ENCODE measurements at regions not wholly inside any gene's neighbourhood (a gene's known extent, or its start where the extent isn't known, plus 50 kb on each side); places are given as distances from the start of the nearest gene placed in this dataset.

DNA sequence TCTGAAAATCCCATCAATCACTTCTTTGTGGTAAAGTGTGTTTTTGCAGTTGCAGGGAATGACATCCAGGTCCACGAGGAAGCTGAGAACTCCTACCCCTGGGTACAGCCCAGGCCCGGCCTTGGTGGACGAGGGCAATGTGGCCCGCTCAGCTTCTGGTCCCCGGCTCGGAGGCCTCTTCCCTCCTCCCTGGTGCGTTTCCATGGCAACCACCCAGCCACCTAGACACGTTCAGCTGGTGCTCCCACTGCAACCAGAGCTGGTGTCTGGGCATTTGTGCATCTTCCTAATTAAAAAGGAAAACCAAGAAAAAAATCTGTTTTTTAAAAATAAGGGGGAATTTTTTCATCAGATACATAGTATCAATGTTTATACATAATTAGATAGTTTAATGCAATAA is 603.6 kb upstream of the SALL3 start:
- no CpG with 5 or more reads among the region's 8 CpGs for WGBS (ENCODE audit: insufficient coverage, insufficient read length)
- no peak for DNase-seq (ENCODE audit: low read depth, low spot score)
- Histone ChIP-seq H3K4me3 (ENCODE audit: low read length) (no peak overlapping the region), H3K4me1 (ENCODE audit: control insufficient read depth, insufficient read depth, low read length) (no peaks in the 10 kb centered on the region), H3K27me3 (ENCODE audit: control insufficient read depth, insufficient read depth, low read length) (no peaks in the 10 kb centered on the region), H3K9me3 (ENCODE audit: control insufficient read depth, insufficient read depth, low read length) (no peaks in the 10 kb centered on the region), H3K27ac (ENCODE audit: low read length) (no peak overlapping the region), H3K36me3 (ENCODE audit: control insufficient read depth, insufficient read depth, low read length) (no peaks in the 10 kb centered on the region)

DNA sequence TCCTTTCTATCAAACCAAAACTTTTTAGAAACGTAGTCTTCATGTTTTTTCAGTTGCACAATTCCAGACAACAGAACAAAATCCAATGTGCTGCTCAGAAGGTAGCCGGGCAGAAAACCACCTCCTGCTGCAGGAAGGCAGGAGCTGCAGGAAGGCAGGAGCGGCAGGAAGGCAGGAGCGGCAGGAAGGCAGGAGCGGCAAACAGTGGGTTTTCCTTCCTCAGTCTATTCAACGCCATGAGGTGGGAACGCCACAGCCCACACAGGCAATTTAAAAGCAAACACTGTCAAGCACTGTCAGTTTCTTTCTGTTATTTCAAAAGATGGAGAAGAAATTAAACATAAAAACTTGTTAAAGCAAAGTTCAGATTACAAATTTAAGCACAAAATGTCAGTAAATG is 601.2 kb upstream of the SALL3 start:
- WGBS (ENCODE audit: insufficient coverage, insufficient read length) = no CpG with 5 or more reads among the region's 7 CpGs
- no peak for DNase-seq (ENCODE audit: low read depth, low spot score)
- H3K9me3 ChIP-seq (ENCODE audit: control insufficient read depth, insufficient read depth, low read length) = no peaks in the 10 kb centered on the region
- H3K4me3 ChIP-seq (ENCODE audit: low read length) = no peak overlapping the region
- H3K36me3 ChIP-seq (ENCODE audit: control insufficient read depth, insufficient read depth, low read length) = no peaks in the 10 kb centered on the region
- H3K27ac ChIP-seq (ENCODE audit: low read length) = no peak overlapping the region
- no peaks in the 10 kb centered on the region for H3K27me3 ChIP-seq (ENCODE audit: control insufficient read depth, insufficient read depth, low read length)
- no peaks in the 10 kb centered on the region for H3K4me1 ChIP-seq (ENCODE audit: control insufficient read depth, insufficient read depth, low read length)

DNA sequence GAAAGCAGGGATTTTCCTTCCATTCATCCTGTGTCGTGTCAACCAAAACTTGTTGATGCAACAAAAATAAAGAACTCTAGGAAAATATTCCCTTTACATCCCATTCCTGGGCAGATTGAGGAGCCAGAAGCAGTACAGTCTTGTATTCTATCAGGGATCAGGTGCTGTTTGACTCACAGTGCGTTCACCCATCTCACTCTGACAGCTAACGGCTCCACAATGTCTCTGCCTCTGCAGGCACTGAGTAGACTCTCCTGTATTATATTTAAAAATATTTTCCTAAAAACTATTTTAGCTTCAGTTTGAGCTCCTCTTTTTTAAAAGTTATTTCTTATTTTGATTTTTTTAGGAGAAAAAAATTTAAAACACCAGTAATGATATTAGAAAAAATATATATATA is 600.6 kb upstream of the SALL3 start:
- H3K4me3 ChIP-seq (ENCODE audit: low read length) = no peak overlapping the region
- no peaks in the 10 kb centered on the region for H3K36me3 ChIP-seq (ENCODE audit: control insufficient read depth, insufficient read depth, low read length)
- H3K4me1 ChIP-seq (ENCODE audit: control insufficient read depth, insufficient read depth, low read length) = no peaks in the 10 kb centered on the region
- H3K27ac ChIP-seq (ENCODE audit: low read length) = no peak overlapping the region
- no peak for DNase-seq (ENCODE audit: low read depth, low spot score)
- WGBS (ENCODE audit: insufficient coverage, insufficient read length) = no CpG with 5 or more reads among the region's 3 CpGs
- H3K9me3 ChIP-seq (ENCODE audit: control insufficient read depth, insufficient read depth, low read length) = no peaks in the 10 kb centered on the region
- no peaks in the 10 kb centered on the region for H3K27me3 ChIP-seq (ENCODE audit: control insufficient read depth, insufficient read depth, low read length)

DNA sequence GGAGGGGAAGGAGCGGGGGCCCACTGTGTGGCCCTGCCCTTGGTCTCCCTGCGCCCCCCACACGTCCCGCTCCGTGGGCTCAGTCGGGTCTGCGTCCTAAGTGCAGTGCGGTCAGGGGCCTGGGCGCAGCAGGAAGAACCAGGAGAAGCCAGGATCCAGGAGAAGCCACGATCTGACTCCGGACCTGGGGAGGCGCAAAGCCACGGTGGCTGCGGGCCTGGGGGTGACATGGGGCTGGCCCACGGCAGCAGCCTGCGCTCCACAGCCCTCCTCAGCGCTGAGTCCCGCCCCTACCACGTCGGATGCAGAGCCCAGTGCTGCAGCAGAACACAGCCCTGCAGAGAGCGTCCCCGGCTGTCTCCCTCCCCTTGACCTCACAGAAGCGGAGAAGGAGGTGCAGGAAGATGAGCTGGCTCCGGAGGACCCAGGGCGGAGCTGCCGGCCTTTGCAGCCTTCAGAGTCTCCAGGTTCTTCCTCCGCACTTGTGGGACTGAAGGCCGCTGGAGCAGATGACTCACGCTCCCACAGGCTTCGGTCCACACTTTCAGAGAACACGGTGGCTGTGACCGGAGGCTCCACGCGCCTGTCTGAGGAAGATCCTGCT is 589.2 kb upstream of the SALL3 start:
- Histone ChIP-seq H3K36me3 (ENCODE audit: control insufficient read depth, insufficient read depth, low read length) (no peaks in the 10 kb centered on the region; the same call in 1 of the 2 replicates), H3K9me3 (ENCODE audit: control insufficient read depth, insufficient read depth, low read length) (no peaks in the 10 kb centered on the region), H3K27ac (ENCODE audit: low read length) (no peak overlapping the region), H3K27me3 (ENCODE audit: control insufficient read depth, insufficient read depth, low read length) (no peaks in the 10 kb centered on the region), H3K4me1 (ENCODE audit: control insufficient read depth, insufficient read depth, low read length) (no peaks in the 10 kb centered on the region), H3K4me3 (ENCODE audit: low read length) (no peak overlapping the region)
- no CpG with 5 or more reads among the region's 34 CpGs for WGBS (ENCODE audit: insufficient coverage, insufficient read length)
- no peak for DNase-seq (ENCODE audit: low read depth, low spot score)

DNA sequence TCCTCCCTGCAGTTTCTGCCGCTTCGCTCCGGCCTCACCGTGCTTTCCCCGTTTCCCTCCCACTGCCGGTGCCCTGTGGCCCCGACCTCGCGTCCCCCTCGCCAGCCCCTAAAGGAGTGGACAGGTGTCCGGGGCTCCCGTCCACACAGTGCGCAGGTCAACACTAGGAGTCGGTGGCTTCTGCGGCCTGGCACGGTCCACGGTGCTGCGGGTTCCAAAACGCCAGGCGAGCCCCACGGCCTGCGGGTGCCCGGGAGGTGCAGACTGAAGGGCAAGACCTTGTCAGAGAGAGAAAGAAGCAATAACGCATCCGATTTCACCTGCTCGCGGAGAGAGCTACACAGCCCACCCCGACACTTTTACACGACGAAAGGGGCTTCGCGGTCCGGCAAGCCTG is 588.7 kb upstream of the SALL3 start:
- no peaks in the 10 kb centered on the region; the same call in 1 of the 2 replicates for H3K36me3 ChIP-seq (ENCODE audit: control insufficient read depth, insufficient read depth, low read length)
- no peaks in the 10 kb centered on the region for H3K4me1 ChIP-seq (ENCODE audit: control insufficient read depth, insufficient read depth, low read length)
- H3K9me3 ChIP-seq (ENCODE audit: control insufficient read depth, insufficient read depth, low read length) = no peaks in the 10 kb centered on the region
- no CpG with 5 or more reads among the region's 33 CpGs for WGBS (ENCODE audit: insufficient coverage, insufficient read length)
- no peak for DNase-seq (ENCODE audit: low read depth, low spot score)
- H3K4me3 ChIP-seq (ENCODE audit: low read length) = no peak overlapping the region
- no peak overlapping the region for H3K27ac ChIP-seq (ENCODE audit: low read length)
- H3K27me3 ChIP-seq (ENCODE audit: control insufficient read depth, insufficient read depth, low read length) = no peaks in the 10 kb centered on the region

DNA sequence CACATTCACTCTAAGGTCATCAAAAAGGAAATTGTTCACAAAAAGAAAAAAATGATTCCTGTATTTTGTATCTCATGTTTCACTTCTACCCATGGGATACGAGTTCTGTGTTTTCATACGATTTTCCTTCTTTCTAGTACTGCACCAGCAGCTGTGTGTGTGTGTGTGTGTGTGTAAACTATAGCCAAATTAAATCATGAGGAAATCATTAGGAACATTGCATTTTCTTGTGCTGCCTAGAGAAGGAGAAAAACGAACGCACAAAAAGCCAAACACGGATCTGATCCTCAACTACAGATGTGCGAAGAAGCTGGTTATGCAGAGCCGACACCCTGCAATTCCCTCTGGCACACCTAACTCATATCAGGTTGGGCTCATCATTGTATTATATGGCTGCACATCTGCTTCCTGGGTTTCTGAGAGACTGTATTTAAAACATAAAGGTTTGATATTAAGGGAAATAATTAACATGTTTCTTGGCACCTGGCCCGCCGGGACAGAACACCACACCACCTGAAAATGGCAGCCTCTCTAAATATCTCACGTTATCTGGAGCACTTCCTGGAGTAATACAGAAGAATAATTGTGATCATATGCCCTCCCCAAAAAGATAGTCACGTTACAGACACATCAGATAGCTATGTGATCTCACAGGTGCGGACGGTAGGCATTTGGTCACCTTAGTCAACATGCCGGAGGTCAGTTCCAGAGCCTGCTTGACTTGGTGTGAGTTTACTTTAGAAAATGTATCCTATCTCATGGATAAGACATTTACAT is 586.3 kb upstream of the SALL3 start:
- H3K36me3 ChIP-seq (ENCODE audit: control insufficient read depth, insufficient read depth, low read length) = no peaks in the 10 kb centered on the region; the same call in 1 of the 2 replicates
- no peak overlapping the region for H3K4me3 ChIP-seq (ENCODE audit: low read length)
- no peak for DNase-seq (ENCODE audit: low read depth, low spot score)
- H3K9me3 ChIP-seq (ENCODE audit: control insufficient read depth, insufficient read depth, low read length) = no peaks in the 10 kb centered on the region
- WGBS (ENCODE audit: insufficient coverage, insufficient read length) = no CpG with 5 or more reads among the region's 14 CpGs
- no peak overlapping the region for H3K27ac ChIP-seq (ENCODE audit: low read length)
- H3K27me3 ChIP-seq (ENCODE audit: control insufficient read depth, insufficient read depth, low read length) = no peaks in the 10 kb centered on the region
- H3K4me1 ChIP-seq (ENCODE audit: control insufficient read depth, insufficient read depth, low read length) = no peaks in the 10 kb centered on the region

DNA sequence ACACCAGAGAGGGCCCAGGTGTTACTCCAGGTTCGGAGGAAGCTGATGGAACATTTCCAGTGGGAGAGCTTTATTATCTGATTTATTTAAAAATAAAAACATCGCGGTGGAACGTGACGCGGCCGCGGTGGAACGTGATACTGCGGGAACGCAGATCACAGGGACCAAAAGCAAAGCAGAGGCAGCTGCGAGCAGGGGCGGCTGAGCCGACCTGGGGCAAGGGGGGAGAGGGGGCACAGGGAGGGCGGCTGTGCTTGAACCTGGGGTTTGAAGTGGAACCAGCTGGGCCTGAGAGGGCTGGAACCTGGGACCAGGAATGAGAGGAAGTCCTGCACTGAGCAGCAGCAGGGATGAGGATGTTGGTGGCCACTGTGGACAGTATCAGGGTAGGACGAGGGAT is 583.5 kb upstream of the SALL3 start:
- H3K27ac ChIP-seq (ENCODE audit: low read length) = no peak overlapping the region
- no CpG with 5 or more reads among the region's 16 CpGs for WGBS (ENCODE audit: insufficient coverage, insufficient read length)

DNA sequence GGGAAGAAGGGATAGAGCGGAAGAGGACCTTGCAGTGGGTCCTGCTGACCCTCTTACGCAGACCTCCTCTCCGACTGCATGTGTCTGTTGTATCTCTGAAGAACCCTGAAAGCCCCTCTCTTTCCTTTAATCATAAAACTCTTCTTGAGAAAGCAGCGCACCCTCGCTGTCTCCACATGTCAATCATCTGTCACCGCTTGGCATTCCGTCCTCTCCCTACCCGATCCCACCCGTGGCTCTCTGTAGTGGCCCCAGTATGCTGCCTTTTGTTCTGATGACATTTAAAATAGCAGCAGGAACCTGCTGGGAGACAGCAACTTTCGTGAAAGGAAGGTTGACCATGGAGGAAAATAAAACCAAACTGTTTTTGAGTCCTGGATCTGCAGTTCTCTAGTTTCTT is 582.9 kb upstream of the SALL3 start:
- Histone ChIP-seq H3K9me3 (ENCODE audit: control insufficient read depth, insufficient read depth, low read length) (no peaks in the 10 kb centered on the region), H3K4me3 (ENCODE audit: low read length) (no peak overlapping the region), H3K27me3 (ENCODE audit: control insufficient read depth, insufficient read depth, low read length) (no peaks in the 10 kb centered on the region), H3K4me1 (ENCODE audit: control insufficient read depth, insufficient read depth, low read length) (no peaks in the 10 kb centered on the region), H3K36me3 (ENCODE audit: control insufficient read depth, insufficient read depth, low read length) (no peaks in the 10 kb centered on the region), H3K27ac (ENCODE audit: low read length) (no peak overlapping the region)
- DNase-seq (ENCODE audit: low read depth, low spot score) = no peak
- WGBS (ENCODE audit: insufficient coverage, insufficient read length) = no CpG with 5 or more reads among the region's 10 CpGs

More for the DNA sequence above, 583.5 kb upstream of the SALL3 start:
- Histone ChIP-seq H3K9me3 (ENCODE audit: control insufficient read depth, insufficient read depth, low read length) (no peaks in the 10 kb centered on the region), H3K4me3 (ENCODE audit: low read length) (no peak overlapping the region), H3K36me3 (ENCODE audit: control insufficient read depth, insufficient read depth, low read length) (no peaks in the 10 kb centered on the region), H3K27me3 (ENCODE audit: control insufficient read depth, insufficient read depth, low read length) (no peaks in the 10 kb centered on the region), H3K4me1 (ENCODE audit: control insufficient read depth, insufficient read depth, low read length) (no peaks in the 10 kb centered on the region)
- no peak for DNase-seq (ENCODE audit: low read depth, low spot score)

DNA sequence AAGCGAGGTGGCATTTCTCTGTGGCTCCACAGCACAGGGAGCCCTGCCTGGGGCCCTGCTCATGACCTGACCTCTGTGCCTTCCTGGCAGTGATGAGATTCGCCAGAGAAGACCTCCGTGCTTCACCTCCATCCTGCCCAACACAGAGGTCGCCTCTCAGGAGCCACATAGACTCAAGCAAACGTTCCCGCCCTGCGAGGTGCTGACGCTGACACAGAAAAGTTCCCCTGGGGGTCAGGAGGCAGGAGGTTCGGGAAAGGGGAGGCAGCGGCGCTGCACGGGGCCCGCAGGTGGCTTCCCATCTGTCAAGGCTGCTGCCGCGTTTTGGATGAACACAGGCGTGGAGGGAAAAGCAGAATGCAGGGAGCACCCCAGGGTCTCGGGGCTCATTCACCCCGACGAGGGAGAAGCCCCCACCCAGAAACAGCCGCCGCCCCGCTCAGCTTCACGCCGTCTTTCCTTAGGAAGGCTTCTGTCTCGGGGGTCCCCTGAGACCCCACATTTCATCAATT is 579.6 kb upstream of the SALL3 start:
- H3K27me3 ChIP-seq (ENCODE audit: control insufficient read depth, insufficient read depth, low read length) = no peaks in the 10 kb centered on the region
- WGBS (ENCODE audit: insufficient coverage, insufficient read length) = no CpG with 5 or more reads among the region's 25 CpGs
- no peak overlapping the region for H3K27ac ChIP-seq (ENCODE audit: low read length)
- no peak overlapping the region for H3K4me3 ChIP-seq (ENCODE audit: low read length)
- no peak for DNase-seq (ENCODE audit: low read depth, low spot score)
- H3K4me1 ChIP-seq (ENCODE audit: control insufficient read depth, insufficient read depth, low read length) = no peaks in the 10 kb centered on the region
- H3K36me3 ChIP-seq (ENCODE audit: control insufficient read depth, insufficient read depth, low read length) = no peaks in the 10 kb centered on the region
- no peaks in the 10 kb centered on the region for H3K9me3 ChIP-seq (ENCODE audit: control insufficient read depth, insufficient read depth, low read length)

DNA sequence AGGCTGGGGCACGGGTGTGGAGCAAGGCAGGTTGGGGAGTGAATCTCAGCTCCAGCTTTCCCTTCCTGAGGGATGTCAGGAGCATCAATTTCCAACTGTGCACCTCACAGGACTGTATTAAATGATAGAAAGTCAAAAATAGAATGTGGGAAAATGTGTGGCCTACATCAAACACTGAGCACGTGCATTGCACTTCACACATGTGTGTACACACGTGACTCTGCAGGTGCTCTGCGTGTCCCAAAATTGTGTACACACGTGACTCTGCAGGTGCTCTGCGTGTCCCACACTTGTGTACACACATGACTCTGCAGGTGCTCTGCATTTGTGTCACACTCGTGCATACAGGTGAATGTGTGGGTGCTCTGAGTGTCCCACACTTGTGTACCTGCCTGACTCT is 577.2 kb upstream of the SALL3 start:
- Histone ChIP-seq H3K36me3 (ENCODE audit: control insufficient read depth, insufficient read depth, low read length) (no peaks in the 10 kb centered on the region), H3K4me3 (ENCODE audit: low read length) (no peak overlapping the region), H3K9me3 (ENCODE audit: control insufficient read depth, insufficient read depth, low read length) (no peaks in the 10 kb centered on the region), H3K27me3 (ENCODE audit: control insufficient read depth, insufficient read depth, low read length) (no peaks in the 10 kb centered on the region), H3K4me1 (ENCODE audit: control insufficient read depth, insufficient read depth, low read length) (no peaks in the 10 kb centered on the region), H3K27ac (ENCODE audit: low read length) (no peak overlapping the region)
- DNase-seq (ENCODE audit: low read depth, low spot score) = no peak
- WGBS (ENCODE audit: insufficient coverage, insufficient read length) = no CpG with 5 or more reads among the region's 7 CpGs

DNA sequence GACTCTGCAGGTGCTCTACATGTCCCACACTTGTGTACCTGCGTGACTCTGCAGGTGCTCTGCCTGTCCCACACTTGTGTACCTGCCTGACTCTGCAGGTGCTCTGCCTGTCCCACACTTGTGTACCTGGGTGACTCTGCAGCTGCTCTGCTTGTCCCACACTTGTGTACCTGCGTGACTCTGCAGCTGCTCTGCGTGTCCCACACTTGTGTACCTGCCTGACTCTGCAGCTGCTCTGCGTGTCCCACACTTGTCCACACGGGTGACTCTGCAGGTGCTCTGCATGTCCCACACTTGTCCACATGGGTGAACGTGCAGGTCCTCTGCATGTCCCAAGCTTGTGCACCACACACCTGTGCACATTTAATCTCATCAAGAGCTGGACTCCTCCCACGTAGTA is 576.7 kb upstream of the SALL3 start:
- WGBS (ENCODE audit: insufficient coverage, insufficient read length) = no CpG with 5 or more reads among the region's 7 CpGs
- Histone ChIP-seq H3K9me3 (ENCODE audit: control insufficient read depth, insufficient read depth, low read length) (no peaks in the 10 kb centered on the region), H3K4me1 (ENCODE audit: control insufficient read depth, insufficient read depth, low read length) (no peaks in the 10 kb centered on the region), H3K27ac (ENCODE audit: low read length) (no peak overlapping the region), H3K36me3 (ENCODE audit: control insufficient read depth, insufficient read depth, low read length) (no peaks in the 10 kb centered on the region), H3K4me3 (ENCODE audit: low read length) (no peak overlapping the region), H3K27me3 (ENCODE audit: control insufficient read depth, insufficient read depth, low read length) (no peaks in the 10 kb centered on the region)
- no peak for DNase-seq (ENCODE audit: low read depth, low spot score)
